Stimulated activated CD8-positive, alpha-beta memory T cell treated with anti-CD3 and anti-CD28 coated beads, Interleukin-2, amount 100 ng/mL, for 48 hours (primary cell): ENCODE measurements at regions not wholly inside any gene's neighbourhood (a gene's known extent, or its start where the extent isn't known, plus 50 kb on each side); places are given as distances from the start of the nearest gene placed in this dataset.
"Not testable (repeated sequence)": the region's sequence is repeated elsewhere in the genome, so short reads cannot be mapped to it uniquely, and the experiment has no call there.

Source experiments
- DNase-seq, 2 donors: peaks; one replicate each; pipeline ENCODE4 v3.0.0-alpha.2; 2020; ENCODE audit warnings: low read depth in 2 of 2

DNA sequence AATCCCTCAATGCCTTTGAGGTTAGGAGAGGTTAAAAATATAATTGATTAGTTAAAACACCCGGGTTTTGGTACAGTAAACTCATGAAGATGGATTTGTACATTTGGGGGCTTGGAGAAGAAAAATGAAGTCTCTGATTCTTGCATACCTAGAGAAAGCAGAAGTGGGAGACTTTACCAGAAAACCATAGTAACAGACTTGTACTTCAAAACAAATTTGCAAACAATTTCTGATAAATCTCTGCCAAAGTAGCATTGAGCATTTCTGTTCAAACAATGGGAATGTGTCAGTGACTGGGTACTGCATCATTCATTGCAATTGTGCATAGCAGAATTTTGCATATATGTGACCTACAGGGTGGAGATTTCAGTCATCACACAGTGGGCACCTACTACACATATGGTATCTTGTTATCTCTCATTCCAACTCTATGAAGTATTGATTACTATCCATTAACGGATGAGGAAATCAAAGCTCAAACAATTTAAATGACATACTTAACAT lies 256.9 kb downstream of the PLK2 start:
- no peak for DNase-seq

DNA sequence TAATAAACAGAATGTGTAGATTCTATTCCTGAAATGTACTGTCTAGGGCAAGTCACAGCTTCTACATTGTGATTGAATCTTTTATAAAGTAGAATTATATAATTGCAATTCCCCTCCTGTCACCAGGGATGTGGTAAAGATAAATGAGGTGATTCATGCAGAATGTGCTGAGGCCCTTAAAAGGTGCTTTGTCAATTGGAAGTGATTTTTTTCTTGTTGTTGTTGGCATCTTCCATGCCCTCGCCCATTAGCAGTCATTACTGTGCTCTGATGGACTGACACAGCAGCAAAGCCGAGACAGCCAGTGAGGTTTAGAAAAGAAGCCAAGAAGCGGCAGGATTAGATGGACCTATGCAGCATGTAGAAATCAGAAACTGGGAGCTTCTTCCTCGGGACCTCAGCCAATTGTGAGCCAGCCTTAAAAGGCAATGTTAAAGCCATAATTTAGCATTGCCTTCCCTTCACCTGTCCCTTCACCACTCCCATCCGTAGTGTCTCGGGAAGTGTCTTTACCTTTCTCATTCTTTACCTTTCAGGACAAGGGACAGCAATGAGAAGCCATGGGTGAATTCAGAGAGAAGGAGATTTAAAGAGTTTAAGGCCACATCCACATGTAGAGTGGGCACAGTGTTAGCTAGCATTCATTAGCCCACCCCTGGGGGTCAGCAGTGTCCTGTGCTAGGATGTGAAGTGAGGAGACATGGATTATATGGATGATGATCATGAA lies 257.8 kb downstream of the PLK2 start:
- no peak for DNase-seq

- no peak for DNase-seq
These were observed 259.4 kb downstream of the PLK2 start for GRCh38 chr5:58200451-58200850.

GRCh38 chr5:58199087-58199486 lies 260.8 kb downstream of the PLK2 start:
- DNase-seq: no peak

DNA sequence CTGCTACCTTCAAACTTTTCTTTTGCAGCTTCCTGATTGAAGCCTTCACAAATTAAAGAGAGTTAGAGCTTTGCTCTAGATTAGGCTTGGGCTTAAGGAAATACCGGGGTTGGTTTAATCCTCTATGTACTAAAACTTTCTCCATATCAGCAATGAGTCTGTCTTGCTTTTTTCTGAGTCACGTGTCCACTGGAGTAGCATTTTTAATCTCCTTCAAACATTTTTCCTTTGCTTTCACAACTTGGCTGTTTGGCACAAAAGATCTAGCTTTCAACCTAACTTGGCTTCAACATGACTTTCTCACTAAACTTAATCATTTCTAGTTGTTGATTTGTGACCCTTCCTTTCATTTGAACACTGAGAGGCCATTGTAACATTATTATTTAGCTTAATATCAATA lies 261.6 kb downstream of the PLK2 start:
- no peak for DNase-seq

- DNase-seq: no peak
These were observed 262.0 kb downstream of the PLK2 start for GRCh38 chr5:58197875-58198274.

GRCh38 chr5:58191443-58191842 lies 268.4 kb downstream of the PLK2 start:
- no peak for DNase-seq

DNA sequence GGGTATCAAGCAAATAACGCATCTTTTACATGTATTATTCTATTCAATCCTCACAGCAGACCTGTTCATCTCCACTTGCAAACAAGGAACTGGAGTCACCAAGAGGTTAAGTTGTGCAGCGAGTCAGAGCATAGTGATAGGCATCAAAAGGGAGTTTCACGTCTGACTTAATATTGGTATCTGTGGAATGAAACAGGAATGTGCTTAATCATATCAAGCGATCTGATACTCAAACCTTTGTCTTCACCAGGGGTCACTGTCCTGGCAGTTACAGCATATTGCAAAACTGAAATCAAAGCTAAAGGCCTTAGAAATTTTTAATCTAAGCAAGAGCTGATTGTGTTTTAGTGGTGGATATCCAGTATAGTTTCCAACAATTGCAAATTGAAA lies 271.6 kb downstream of the PLK2 start:
- no peak for DNase-seq

DNA sequence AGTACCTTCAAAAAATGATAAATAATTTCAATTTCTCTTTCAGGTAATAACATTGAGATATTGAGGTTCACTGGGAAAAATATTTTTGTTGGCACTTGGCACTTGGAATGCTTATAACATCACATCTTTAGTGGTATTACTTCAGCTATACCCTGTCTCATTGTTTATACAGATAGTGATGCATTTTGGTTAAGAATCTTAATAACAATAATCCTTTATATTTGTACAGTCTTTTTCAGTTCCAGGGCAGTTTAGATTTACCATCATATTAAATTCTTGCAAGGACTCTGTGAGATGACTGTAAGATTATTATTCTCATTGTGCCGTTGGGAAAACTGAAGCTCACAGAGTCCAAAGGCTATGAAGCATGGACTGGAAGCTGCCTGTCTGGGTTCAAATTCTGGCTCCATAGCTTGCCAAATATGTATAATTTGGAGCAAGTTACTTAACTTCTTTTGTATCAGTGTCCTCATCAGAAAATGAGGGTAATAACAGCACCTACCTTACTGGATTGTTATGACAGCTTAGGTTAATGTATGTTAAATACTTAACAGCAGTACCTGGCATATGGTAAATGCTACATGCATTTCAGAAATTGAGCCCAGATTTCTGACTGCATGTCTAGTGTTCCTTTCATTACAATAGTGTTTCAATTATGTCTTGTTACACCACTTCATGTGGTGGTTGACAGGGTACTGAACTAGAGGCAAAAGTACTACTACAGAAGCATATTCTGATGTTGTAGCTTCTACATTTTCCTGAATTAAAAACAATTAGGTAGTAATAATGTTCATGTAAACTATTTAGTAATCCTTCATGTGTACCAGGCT lies 272.2 kb downstream of the PLK2 start:
- DNase-seq: no peak

- no peak for DNase-seq
These were observed 274.1 kb downstream of the PLK2 start for GRCh38 chr5:58185801-58186200.

GRCh38 chr5:58185397-58185796 lies 274.5 kb downstream of the PLK2 start:
- no peak for DNase-seq

DNA sequence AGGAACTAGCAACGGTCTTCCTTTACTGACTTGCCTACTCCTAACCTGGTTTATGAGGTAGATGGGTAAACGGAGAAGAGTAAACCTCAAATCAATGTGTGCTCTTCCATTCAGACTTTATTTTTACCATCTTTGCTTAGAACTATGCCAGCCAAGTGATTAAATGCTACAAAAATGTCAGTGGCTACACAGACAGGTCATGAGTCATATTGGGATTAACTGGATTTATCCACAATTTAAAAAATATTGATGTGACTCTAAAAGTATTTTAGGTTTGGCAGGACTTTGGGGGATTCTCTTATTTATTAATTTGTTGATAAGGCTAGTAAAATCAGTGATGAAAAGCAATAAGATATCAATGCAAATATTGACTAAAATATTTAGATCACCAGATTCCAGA lies 275.0 kb downstream of the PLK2 start:
- no peak for DNase-seq

GRCh38 chr5:58183786-58184085 lies 276.1 kb downstream of the PLK2 start:
- DNase-seq: no peak

- no peak for DNase-seq
These were observed 276.7 kb downstream of the PLK2 start for GRCh38 chr5:58183078-58183785.

DNA sequence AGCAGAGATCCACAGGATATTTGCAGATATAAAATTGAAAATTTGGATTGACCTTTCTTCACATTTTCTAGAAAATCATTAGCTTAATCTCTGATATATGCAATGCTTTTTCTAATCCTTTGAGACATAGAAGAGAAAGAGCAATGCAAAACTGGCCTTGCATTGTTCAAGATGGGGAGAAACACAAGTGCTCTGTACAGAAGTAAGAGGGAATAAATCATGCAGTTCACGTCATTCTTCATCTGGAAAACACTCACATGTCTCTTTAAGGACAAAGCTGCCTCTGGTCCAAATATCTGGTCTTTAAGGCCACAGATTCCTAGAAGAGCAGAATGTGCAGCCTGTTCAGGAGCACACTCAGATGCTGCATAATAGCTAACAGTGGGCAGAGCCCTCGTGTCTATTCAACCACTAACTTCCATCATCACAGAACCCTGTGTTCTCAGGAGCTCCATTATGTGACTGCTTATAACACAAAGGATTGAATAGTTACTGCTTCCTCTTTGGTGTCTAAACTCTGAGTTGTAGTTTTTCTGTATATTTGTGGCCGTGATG lies 277.5 kb downstream of the PLK2 start:
- DNase-seq: no peak

- no peak for DNase-seq
These were observed 278.2 kb downstream of the PLK2 start for GRCh38 chr5:58181578-58182286.

DNA sequence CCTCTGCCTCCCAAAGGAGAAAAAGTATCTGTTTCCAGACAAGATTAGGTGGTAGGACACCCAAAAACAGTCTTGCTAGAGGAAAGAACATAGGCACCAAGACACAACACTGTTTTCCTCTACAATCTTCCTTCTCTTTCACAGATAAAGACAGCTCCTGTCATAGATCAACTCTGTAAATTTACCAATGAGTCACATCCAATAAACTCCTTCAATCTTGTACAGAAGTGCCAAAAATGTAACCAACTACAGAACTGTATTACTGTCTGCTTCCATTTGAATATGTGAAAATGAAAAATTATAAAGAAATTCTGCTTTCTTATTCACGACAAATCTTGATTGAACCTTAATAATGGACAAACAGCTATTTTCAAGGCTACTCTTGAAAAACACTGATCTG lies 286.9 kb downstream of the PLK2 start:
- no peak for DNase-seq

- DNase-seq: no peak
These were observed 294.7 kb downstream of the PLK2 start for GRCh38 chr5:58165152-58165551.

DNA sequence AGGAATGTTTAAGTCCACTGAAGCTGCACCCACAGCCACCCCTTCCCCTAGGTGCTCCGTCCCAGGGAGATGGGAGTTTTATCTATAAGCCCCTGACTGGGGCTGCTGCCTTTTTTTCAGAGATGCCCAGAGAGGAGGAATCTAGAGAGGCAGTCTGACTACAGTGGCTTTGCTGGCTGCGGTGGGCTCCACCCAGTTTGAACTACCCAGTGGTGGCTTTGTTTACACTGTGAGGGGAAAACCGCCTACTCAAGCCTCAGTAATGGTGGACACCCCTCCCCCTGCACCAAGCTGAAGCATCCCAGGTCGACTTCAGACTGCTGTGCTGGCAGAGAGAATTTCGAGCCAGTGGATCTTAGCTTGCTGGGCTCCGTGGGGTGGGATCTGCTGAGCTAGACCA lies 298.0 kb downstream of the PLK2 start:
- DNase-seq: not testable (repeated sequence)

DNA sequence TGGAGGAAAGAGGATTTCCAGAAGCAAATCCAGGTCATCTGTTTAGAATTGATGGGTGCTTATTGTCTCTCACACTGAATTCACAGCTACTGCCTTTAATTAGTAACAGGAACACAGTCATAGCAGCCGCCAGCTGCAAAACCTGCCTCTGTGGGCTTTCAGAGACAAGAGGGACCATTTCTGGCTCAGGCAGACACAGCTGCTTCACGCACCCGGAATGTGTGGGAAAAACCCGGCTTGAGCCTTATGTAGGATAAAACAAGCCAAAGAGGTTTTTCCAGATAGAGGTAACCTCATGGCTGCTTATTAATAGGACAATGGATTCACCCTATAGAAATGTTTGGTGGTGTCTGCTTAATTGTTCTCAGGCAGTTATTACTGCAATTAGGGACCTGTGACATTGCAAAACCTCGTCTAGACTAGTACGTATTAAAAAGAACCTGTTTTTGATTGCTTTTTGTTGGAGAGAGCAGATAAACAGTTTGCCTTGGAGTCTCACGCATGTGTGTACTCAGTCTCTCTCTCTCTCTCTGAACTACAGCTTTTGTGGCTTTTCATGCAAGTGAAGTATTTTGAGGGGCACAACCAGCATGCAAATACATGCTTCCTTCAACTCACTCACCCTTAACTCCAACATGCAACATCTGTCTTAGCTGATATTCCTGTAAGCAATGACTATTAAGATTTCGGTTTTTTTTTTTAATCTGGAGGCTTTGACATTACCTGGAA lies 302.7 kb downstream of the PLK2 start:
- no peak for DNase-seq

DNA sequence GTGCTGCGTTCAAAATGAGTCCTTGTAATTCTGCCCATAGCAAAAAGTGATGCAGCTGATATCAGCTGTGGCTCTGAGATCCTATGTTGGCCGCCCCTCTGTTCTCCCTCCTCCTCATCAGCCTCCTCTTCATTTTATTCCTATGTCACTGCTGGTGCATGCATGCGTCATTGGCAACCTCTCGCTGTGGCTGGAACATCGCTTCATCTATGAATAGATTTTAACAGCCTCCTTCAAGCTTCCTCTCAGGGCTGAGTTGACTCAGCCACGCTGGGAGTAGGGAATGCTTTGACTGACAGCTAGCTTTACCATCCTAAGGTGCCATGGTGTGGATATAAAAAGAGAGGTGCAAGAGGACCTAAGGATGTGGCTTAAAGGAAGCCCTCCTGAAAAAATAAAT lies 303.5 kb downstream of the PLK2 start:
- DNase-seq: no peak
